HepG2 (cell line): ENCODE measurements at regions not wholly inside any gene's neighbourhood (a gene's known extent, or its start where the extent isn't known, plus 50 kb on each side); places are given as distances from the start of the nearest gene placed in this dataset.

ENCODE experiments used
- ZC3H13 ChIP-seq: sonication (generic); formaldehyde crosslinking; IDR thresholded peaks from 2 replicates; pipeline ENCODE4 v1.8.1; 2023; ENCODE audit warnings: mild to moderate bottlenecking, missing genetic modification reagents, moderate library complexity
- ZNF24 ChIP-seq: fragments of 450-650 bp; IDR thresholded peaks from 2 replicates; pipeline ENCODE4 v1.6.1; 2017; ENCODE audit warnings: antibody characterized with exemption, mild to moderate bottlenecking
- ZNF432 ChIP-seq: sonication (generic); formaldehyde crosslinking; IDR thresholded peaks from 2 replicates; pipeline ENCODE4 v1.5.0; 2020; ENCODE audit warnings: missing genetic modification reagents, mild to moderate bottlenecking, borderline replicate concordance
- ZSCAN20 ChIP-seq: sonication (generic); formaldehyde crosslinking; IDR thresholded peaks from 2 replicates; pipeline ENCODE4 v1.4.0; 2020; ENCODE audit warnings: missing genetic modification reagents, mild to moderate bottlenecking, borderline replicate concordance
- TF ChIP-seq, protein P1 (sequence below): sonication (generic); formaldehyde crosslinking; IDR thresholded peaks from 2 replicates; pipeline ENCODE4 v1.4.0; 2020; ENCODE audit warnings: missing genetic modification reagents, borderline replicate concordance
- TF ChIP-seq, protein P2 (sequence below): sonication (generic); formaldehyde crosslinking; IDR thresholded peaks from 2 replicates; pipeline ENCODE4 v1.4.0; 2020; ENCODE audit warnings: missing genetic modification reagents, mild to moderate bottlenecking, borderline replicate concordance

DNA sequence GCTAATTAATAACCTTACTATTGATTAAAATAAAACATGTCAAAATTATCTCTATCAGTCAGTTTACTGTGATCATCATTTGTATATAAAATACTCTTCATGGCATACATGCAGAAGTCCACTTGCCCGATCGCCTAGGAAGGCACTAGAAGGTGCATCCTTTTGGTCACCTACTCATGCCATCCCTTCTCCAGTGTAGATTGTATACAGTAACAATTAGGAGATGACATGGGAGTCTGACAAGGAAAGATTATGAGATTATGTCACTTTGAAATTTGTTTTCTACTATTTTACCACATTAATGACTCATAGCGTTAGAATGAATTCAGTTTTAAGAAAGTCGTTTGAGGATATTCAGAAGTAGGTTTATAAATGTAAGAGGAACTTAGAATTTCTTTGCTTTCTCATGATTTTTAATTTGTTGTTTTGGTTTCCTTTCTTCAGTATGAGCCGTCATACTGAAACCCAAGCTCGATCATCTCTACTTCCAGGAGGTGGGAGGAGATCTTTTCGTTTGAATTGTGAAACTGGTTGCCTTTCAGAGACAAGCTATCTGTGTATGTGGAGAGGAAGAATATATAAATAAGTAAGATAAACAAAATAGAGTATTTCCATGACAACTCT is 51.1 kb upstream of the UNC5C start (continued):
- TF ChIP-seq, protein P1, sequence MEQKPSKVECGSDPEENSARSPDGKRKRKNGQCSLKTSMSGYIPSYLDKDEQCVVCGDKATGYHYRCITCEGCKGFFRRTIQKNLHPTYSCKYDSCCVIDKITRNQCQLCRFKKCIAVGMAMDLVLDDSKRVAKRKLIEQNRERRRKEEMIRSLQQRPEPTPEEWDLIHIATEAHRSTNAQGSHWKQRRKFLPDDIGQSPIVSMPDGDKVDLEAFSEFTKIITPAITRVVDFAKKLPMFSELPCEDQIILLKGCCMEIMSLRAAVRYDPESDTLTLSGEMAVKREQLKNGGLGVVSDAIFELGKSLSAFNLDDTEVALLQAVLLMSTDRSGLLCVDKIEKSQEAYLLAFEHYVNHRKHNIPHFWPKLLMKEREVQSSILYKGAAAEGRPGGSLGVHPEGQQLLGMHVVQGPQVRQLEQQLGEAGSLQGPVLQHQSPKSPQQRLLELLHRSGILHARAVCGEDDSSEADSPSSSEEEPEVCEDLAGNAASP (CRISPR knock-in tag) = no peak
- TF ChIP-seq, protein P2, sequence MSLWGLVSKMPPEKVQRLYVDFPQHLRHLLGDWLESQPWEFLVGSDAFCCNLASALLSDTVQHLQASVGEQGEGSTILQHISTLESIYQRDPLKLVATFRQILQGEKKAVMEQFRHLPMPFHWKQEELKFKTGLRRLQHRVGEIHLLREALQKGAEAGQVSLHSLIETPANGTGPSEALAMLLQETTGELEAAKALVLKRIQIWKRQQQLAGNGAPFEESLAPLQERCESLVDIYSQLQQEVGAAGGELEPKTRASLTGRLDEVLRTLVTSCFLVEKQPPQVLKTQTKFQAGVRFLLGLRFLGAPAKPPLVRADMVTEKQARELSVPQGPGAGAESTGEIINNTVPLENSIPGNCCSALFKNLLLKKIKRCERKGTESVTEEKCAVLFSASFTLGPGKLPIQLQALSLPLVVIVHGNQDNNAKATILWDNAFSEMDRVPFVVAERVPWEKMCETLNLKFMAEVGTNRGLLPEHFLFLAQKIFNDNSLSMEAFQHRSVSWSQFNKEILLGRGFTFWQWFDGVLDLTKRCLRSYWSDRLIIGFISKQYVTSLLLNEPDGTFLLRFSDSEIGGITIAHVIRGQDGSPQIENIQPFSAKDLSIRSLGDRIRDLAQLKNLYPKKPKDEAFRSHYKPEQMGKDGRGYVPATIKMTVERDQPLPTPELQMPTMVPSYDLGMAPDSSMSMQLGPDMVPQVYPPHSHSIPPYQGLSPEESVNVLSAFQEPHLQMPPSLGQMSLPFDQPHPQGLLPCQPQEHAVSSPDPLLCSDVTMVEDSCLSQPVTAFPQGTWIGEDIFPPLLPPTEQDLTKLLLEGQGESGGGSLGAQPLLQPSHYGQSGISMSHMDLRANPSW (CRISPR knock-in tag) = no peak
- TF ChIP-seq ZNF432 (CRISPR knock-in tag) = no peak
- no peak for TF ChIP-seq ZSCAN20
- TF ChIP-seq ZC3H13 (CRISPR knock-in tag) = no peak
- no peak for TF ChIP-seq ZNF24
- TF ChIP-seq, all 625 proteins: peak for 0
